ENCODE measurements at regions not wholly inside any gene's neighbourhood (a gene's known extent, or its start where the extent isn't known, plus 50 kb on each side); places are given as distances from the start of the nearest gene placed in this dataset.
"Not testable (repeated sequence)": the region's sequence is repeated elsewhere in the genome, so short reads cannot be mapped to it uniquely, and the experiment has no call there.

GRCh38 chr22:26767351-26768155, 110.2 kb downstream of the MIAT start:
- Histone ChIP-seq H2BK120ac (ENCODE audit: low read depth, low read length) (no peak overlapping the region), H3K79me2 (ENCODE audit: control insufficient read depth, insufficient read depth, low read length) (no peaks in the 10 kb centered on the region), H2AK5ac (ENCODE audit: low read length) (no peak overlapping the region), H3K23ac (ENCODE audit: low read length) (no peak overlapping the region), H4K5ac (ENCODE audit: low read length) (no peak overlapping the region), H3K18ac (ENCODE audit: low read length) (no peak overlapping the region), H3K27me3 (ENCODE audit: insufficient read depth, low read length, poor library complexity) (no peaks in the 10 kb centered on the region), H3K79me1 (ENCODE audit: low read length) (no peaks in the 10 kb centered on the region), H2BK15ac (replicated peaks; ENCODE audit: low read depth) (no peak overlapping the region), H3K36me3 (ENCODE audit: control insufficient read depth, insufficient read depth, low read length) (no peaks in the 10 kb centered on the region), H4K8ac (ENCODE audit: low read depth, low read length) (no peak overlapping the region), H3K4me2 (ENCODE audit: low read length) (no peak overlapping the region), H3K56ac (ENCODE audit: low read length) (no peak overlapping the region), H2BK5ac (ENCODE audit: low read length) (no peak overlapping the region), H3K4me3 (ENCODE audit: low read length) (no peak overlapping the region), H3K4ac (ENCODE audit: low read depth, low read length) (no peak overlapping the region), H3K27ac (ENCODE audit: low read depth, low read length) (no peak overlapping the region), H3K4me1 (ENCODE audit: control insufficient read depth, low read depth, low read length) (no peaks in the 10 kb centered on the region), H3K9ac (ENCODE audit: low read length) (no peak overlapping the region)
- WGBS (ENCODE audit: extremely low coverage, insufficient coverage, low lambda C conversion rate) = no CpG with 5 or more reads among the region's 15 CpGs
- DNase-seq = no peak

- Histone ChIP-seq H3K4ac (ENCODE audit: low read depth, low read length) (no peak overlapping the region), H3K4me1 (ENCODE audit: control insufficient read depth, low read depth, low read length) (no peaks in the 10 kb centered on the region), H2AK5ac (ENCODE audit: low read length) (no peak overlapping the region), H3K79me2 (ENCODE audit: control insufficient read depth, insufficient read depth, low read length) (no peaks in the 10 kb centered on the region), H3K56ac (ENCODE audit: low read length) (no peak overlapping the region), H3K27ac (ENCODE audit: low read depth, low read length) (no peak overlapping the region), H3K9ac (ENCODE audit: low read length) (no peak overlapping the region), H4K8ac (ENCODE audit: low read depth, low read length) (no peak overlapping the region), H4K5ac (ENCODE audit: low read length) (no peak overlapping the region), H3K4me3 (ENCODE audit: low read length) (no peak overlapping the region), H3K27me3 (ENCODE audit: insufficient read depth, low read length, poor library complexity) (no peaks in the 10 kb centered on the region), H3K4me2 (ENCODE audit: low read length) (no peak overlapping the region), H2BK15ac (replicated peaks; ENCODE audit: low read depth) (no peak overlapping the region), H2BK120ac (ENCODE audit: low read depth, low read length) (no peak overlapping the region), H3K36me3 (ENCODE audit: control insufficient read depth, insufficient read depth, low read length) (no peaks in the 10 kb centered on the region), H3K18ac (ENCODE audit: low read length) (no peak overlapping the region), H3K79me1 (ENCODE audit: low read length) (no peaks in the 10 kb centered on the region), H3K23ac (ENCODE audit: low read length) (no peak overlapping the region), H2BK5ac (ENCODE audit: low read length) (no peak overlapping the region)
- no CpG with 5 or more reads among the region's 9 CpGs for WGBS (ENCODE audit: extremely low coverage, insufficient coverage, low lambda C conversion rate)
- no peak for DNase-seq
Measured at GRCh38 chr22:26768156-26768515, 110.7 kb downstream of the MIAT start.

- Histone ChIP-seq H3K23ac (ENCODE audit: low read length) (no peak overlapping the region), H2BK15ac (replicated peaks; ENCODE audit: low read depth) (no peak overlapping the region), H3K4me1 (ENCODE audit: control insufficient read depth, low read depth, low read length) (no peaks in the 10 kb centered on the region), H3K4ac (ENCODE audit: low read depth, low read length) (no peak overlapping the region), H3K79me2 (ENCODE audit: control insufficient read depth, insufficient read depth, low read length) (no peaks in the 10 kb centered on the region), H2BK120ac (ENCODE audit: low read depth, low read length) (no peak overlapping the region), H3K4me3 (ENCODE audit: low read length) (no peak overlapping the region), H3K36me3 (ENCODE audit: control insufficient read depth, insufficient read depth, low read length) (no peaks in the 10 kb centered on the region), H3K9ac (ENCODE audit: low read length) (no peak overlapping the region), H2BK5ac (ENCODE audit: low read length) (no peak overlapping the region), H3K79me1 (ENCODE audit: low read length) (no peaks in the 10 kb centered on the region), H2AK5ac (ENCODE audit: low read length) (no peak overlapping the region), H4K8ac (ENCODE audit: low read depth, low read length) (no peak overlapping the region), H3K18ac (ENCODE audit: low read length) (no peak overlapping the region), H4K5ac (ENCODE audit: low read length) (no peak overlapping the region), H3K4me2 (ENCODE audit: low read length) (no peak overlapping the region), H3K27ac (ENCODE audit: low read depth, low read length) (no peak overlapping the region), H3K27me3 (ENCODE audit: insufficient read depth, low read length, poor library complexity) (no peaks in the 10 kb centered on the region), H3K56ac (ENCODE audit: low read length) (no peak overlapping the region)
- no CpG with 5 or more reads among the region's 11 CpGs for WGBS (ENCODE audit: extremely low coverage, insufficient coverage, low lambda C conversion rate)
- no peak for DNase-seq
Measured at GRCh38 chr22:26768952-26769351, 111.6 kb downstream of the MIAT start.

- WGBS (ENCODE audit: extremely low coverage, insufficient coverage, low lambda C conversion rate) = no CpG with 5 or more reads among the region's 1 CpG
- H3K4ac ChIP-seq (ENCODE audit: low read depth, low read length) = no peak overlapping the region
- no peak overlapping the region for H2BK5ac ChIP-seq (ENCODE audit: low read length)
- H3K9ac ChIP-seq (ENCODE audit: low read length) = no peak overlapping the region
- H3K4me1 ChIP-seq (ENCODE audit: control insufficient read depth, low read depth, low read length) = no peaks in the 10 kb centered on the region
- no peak overlapping the region for H2BK120ac ChIP-seq (ENCODE audit: low read depth, low read length)
- no peak overlapping the region for H4K5ac ChIP-seq (ENCODE audit: low read length)
- no peaks in the 10 kb centered on the region for H3K36me3 ChIP-seq (ENCODE audit: control insufficient read depth, insufficient read depth, low read length)
- H3K23ac ChIP-seq (ENCODE audit: low read length) = no peak overlapping the region
- H3K27ac ChIP-seq (ENCODE audit: low read depth, low read length) = no peak overlapping the region
- H3K79me2 ChIP-seq (ENCODE audit: control insufficient read depth, insufficient read depth, low read length) = no peaks in the 10 kb centered on the region
- H4K8ac ChIP-seq (ENCODE audit: low read depth, low read length) = no peak overlapping the region
- H3K27me3 ChIP-seq (ENCODE audit: insufficient read depth, low read length, poor library complexity) = no peaks in the 10 kb centered on the region
- no peak overlapping the region for H3K18ac ChIP-seq (ENCODE audit: low read length)
- no peak overlapping the region for H3K4me3 ChIP-seq (ENCODE audit: low read length)
- H3K79me1 ChIP-seq (ENCODE audit: low read length) = no peaks in the 10 kb centered on the region
- H2BK15ac ChIP-seq (replicated peaks; ENCODE audit: low read depth) = no peak overlapping the region
- no peak overlapping the region for H3K56ac ChIP-seq (ENCODE audit: low read length)
- no peak overlapping the region for H3K4me2 ChIP-seq (ENCODE audit: low read length)
- DNase-seq = no peak
- H2AK5ac ChIP-seq (ENCODE audit: low read length) = no peak overlapping the region
Measured at GRCh38 chr22:26769663-26770062, 112.3 kb downstream of the MIAT start.

- Histone ChIP-seq H3K4me1 (ENCODE audit: control insufficient read depth, low read depth, low read length) (no peaks in the 10 kb centered on the region), H3K27me3 (ENCODE audit: insufficient read depth, low read length, poor library complexity) (no peaks in the 10 kb centered on the region), H3K4me2 (ENCODE audit: low read length) (no peak overlapping the region), H3K56ac (ENCODE audit: low read length) (no peak overlapping the region), H3K36me3 (ENCODE audit: control insufficient read depth, insufficient read depth, low read length) (no peaks in the 10 kb centered on the region), H4K5ac (ENCODE audit: low read length) (no peak overlapping the region), H2AK5ac (ENCODE audit: low read length) (no peak overlapping the region), H2BK15ac (replicated peaks; ENCODE audit: low read depth) (no peak overlapping the region), H3K79me1 (ENCODE audit: low read length) (no peaks in the 10 kb centered on the region), H3K4me3 (ENCODE audit: low read length) (no peak overlapping the region), H4K8ac (ENCODE audit: low read depth, low read length) (no peak overlapping the region), H3K23ac (ENCODE audit: low read length) (no peak overlapping the region), H3K18ac (ENCODE audit: low read length) (no peak overlapping the region), H3K4ac (ENCODE audit: low read depth, low read length) (no peak overlapping the region), H3K79me2 (ENCODE audit: control insufficient read depth, insufficient read depth, low read length) (no peaks in the 10 kb centered on the region), H3K9ac (ENCODE audit: low read length) (no peak overlapping the region), H2BK5ac (ENCODE audit: low read length) (no peak overlapping the region), H2BK120ac (ENCODE audit: low read depth, low read length) (no peak overlapping the region), H3K27ac (ENCODE audit: low read depth, low read length) (no peak overlapping the region)
- no peak for DNase-seq
- no CpG with 5 or more reads among the region's 2 CpGs for WGBS (ENCODE audit: extremely low coverage, insufficient coverage, low lambda C conversion rate)
Measured at GRCh38 chr22:26770624-26771023, 113.2 kb downstream of the MIAT start.

GRCh38 chr22:26773054-26773453, 115.7 kb downstream of the MIAT start:
- H3K4me1 ChIP-seq (ENCODE audit: control insufficient read depth, low read depth, low read length); H3K79me1 ChIP-seq (ENCODE audit: low read length); H2BK120ac ChIP-seq (ENCODE audit: low read depth, low read length); H4K5ac ChIP-seq (ENCODE audit: low read length); H2AK5ac ChIP-seq (ENCODE audit: low read length); H3K18ac ChIP-seq (ENCODE audit: low read length); H3K36me3 ChIP-seq (ENCODE audit: control insufficient read depth, insufficient read depth, low read length); H3K23ac ChIP-seq (ENCODE audit: low read length); DNase-seq; H4K8ac ChIP-seq (ENCODE audit: low read depth, low read length); H3K9ac ChIP-seq (ENCODE audit: low read length); H3K56ac ChIP-seq (ENCODE audit: low read length); H2BK15ac ChIP-seq (replicated peaks; ENCODE audit: low read depth); H3K27ac ChIP-seq (ENCODE audit: low read depth, low read length); H3K4ac ChIP-seq (ENCODE audit: low read depth, low read length); H2BK5ac ChIP-seq (ENCODE audit: low read length); H3K27me3 ChIP-seq (ENCODE audit: insufficient read depth, low read length, poor library complexity); H3K4me2 ChIP-seq (ENCODE audit: low read length); H3K79me2 ChIP-seq (ENCODE audit: control insufficient read depth, insufficient read depth, low read length); H3K4me3 ChIP-seq (ENCODE audit: low read length): not testable (repeated sequence)
- WGBS (ENCODE audit: extremely low coverage, insufficient coverage, low lambda C conversion rate) = no CpG with 5 or more reads among the region's 28 CpGs

All from mesendoderm (in vitro differentiated cells).